IMR-90 (cell line): ENCODE measurements at regions not wholly inside any gene's neighbourhood (a gene's known extent, or its start where the extent isn't known, plus 50 kb on each side); places are given as distances from the start of the nearest gene placed in this dataset.

ENCODE experiments used
- ATAC-seq: fragments of 200-7000 bp; cut with Tn5 transposase; 2 replicates; pipeline ENCODE4 v1.9.1; 2020; ENCODE audit warnings: low read depth, mild to moderate bottlenecking, moderate library complexity
- BruUV-seq: library from RNA; stranded (reverse); fragments of 400-500 nt; replicated peaks from 2 replicates; lab custom pipeline; 2021; lab: Mats Ljungman, UMichigan
- CTCF ChIA-PET: fragments of 300-600 bp; formaldehyde crosslinking; extraction: SDS; loops from one replicate; lab custom pipeline; 2021; ENCODE audit warnings: antibody characterized with exemption; lab: Yijun Ruan, JAX
- POLR2A ChIA-PET: fragments of 300-600 bp; sonication (Branson Sonifier 250); formaldehyde crosslinking; loops from one replicate; lab custom pipeline; 2022; ENCODE audit warnings: antibody characterized with exemption; ENCODE audit not compliant: unreplicated experiment; lab: Charles Lee
- DNase-seq: peaks from one replicate; pipeline ENCODE4 v3.0.0; 2013
- H2AFZ ChIP-seq: replicated peaks from 2 replicates; pipeline ENCODE3; 2013; ENCODE audit warnings: low read length, mild to moderate bottlenecking; ENCODE audit not compliant: poor library complexity
- H2AK5ac ChIP-seq: 2 replicates; pipeline ENCODE4 v1.6.1; 2013; ENCODE audit warnings: low read depth, low read length, inconsistent platforms
- H2AK9ac ChIP-seq: replicated peaks from 2 replicates; pipeline ENCODE3; 2013; ENCODE audit warnings: mild to moderate bottlenecking, low read depth, low read length, moderate library complexity; ENCODE audit not compliant: poor library complexity
- H2BK120ac ChIP-seq: 2 replicates; pipeline ENCODE4 v1.6.1; 2013; ENCODE audit warnings: low read depth, low read length, inconsistent platforms
- H2BK15ac ChIP-seq: 3 replicates; pipeline ENCODE4 v1.6.1; 2013; ENCODE audit warnings: low read depth, low read length, inconsistent platforms
- H2BK20ac ChIP-seq: 2 replicates; pipeline ENCODE4 v1.6.1; 2013; ENCODE audit warnings: low read depth, mild to moderate bottlenecking, inconsistent platforms, low read length, moderate library complexity
- H2BK5ac ChIP-seq: 2 replicates; pipeline ENCODE4 v1.6.1; 2013; ENCODE audit warnings: mild to moderate bottlenecking, low read depth, low read length, inconsistent platforms; ENCODE audit not compliant: poor library complexity, severe bottlenecking
- H3K14ac ChIP-seq: replicated peaks from 2 replicates; pipeline ENCODE4 v1.6.1; 2013; ENCODE audit warnings: low read depth, low read length, inconsistent platforms
- H3K18ac ChIP-seq: 2 replicates; pipeline ENCODE4 v1.6.1; 2013; ENCODE audit warnings: low read depth, low read length, control low read depth
- H3K23ac ChIP-seq: 2 replicates; pipeline ENCODE4 v1.6.1; 2013; ENCODE audit warnings: low read depth, low read length, inconsistent platforms
- H3K27ac ChIP-seq: 2 replicates; pipeline ENCODE4 v1.5.1; 2013; ENCODE audit warnings: mild to moderate bottlenecking, control low read depth, low read length; ENCODE audit not compliant: insufficient read depth
- H3K27me3 ChIP-seq: 2 replicates; pipeline ENCODE4 v1.6.1; 2013; ENCODE audit warnings: low read length; ENCODE audit not compliant: control insufficient read depth, insufficient read depth
- H3K36me3 ChIP-seq: 2 replicates; pipeline ENCODE4 v1.6.1; 2013; ENCODE audit warnings: low read length, mixed read lengths; ENCODE audit not compliant: control insufficient read depth, insufficient read depth
- H3K4ac ChIP-seq: 2 replicates; pipeline ENCODE4 v1.6.1; 2013; ENCODE audit warnings: low read depth, low read length, inconsistent platforms
- H3K4me1 ChIP-seq: 2 replicates; pipeline ENCODE4 v1.6.1; 2013; ENCODE audit warnings: low read length, mixed read lengths; ENCODE audit not compliant: control insufficient read depth, insufficient read depth
- H3K4me2 ChIP-seq: 2 replicates; pipeline ENCODE4 v1.6.1; 2013; ENCODE audit warnings: low read depth, mild to moderate bottlenecking, control low read depth, low read length, moderate library complexity
- H3K4me3 ChIP-seq: 2 replicates; pipeline ENCODE4 v1.5.1; 2013; ENCODE audit warnings: low read depth, mild to moderate bottlenecking, control low read depth, low read length, moderate library complexity; ENCODE audit not compliant: insufficient read depth
- H3K56ac ChIP-seq: 2 replicates; pipeline ENCODE4 v1.6.1; 2013; ENCODE audit warnings: low read length, inconsistent platforms; ENCODE audit not compliant: insufficient read depth; ENCODE audit errors: extremely low read depth
- H3K79me1 ChIP-seq, 2 experiments: 2 replicates each; pipeline ENCODE4 v1.6.1; 2013; ENCODE audit warnings: low read length in 2 of 2, inconsistent platforms in 1 of 2, low read depth in 1 of 2
- H3K9ac ChIP-seq: 2 replicates; pipeline ENCODE4 v1.6.1; 2013; ENCODE audit warnings: low read depth, low read length, control low read depth
- H3K9me1 ChIP-seq: 2 replicates; pipeline ENCODE4 v1.6.1; 2013; ENCODE audit warnings: low read length, inconsistent platforms; ENCODE audit not compliant: insufficient read depth
- H3K9me3 ChIP-seq: 2 replicates; pipeline ENCODE4 v1.6.1; 2013; ENCODE audit warnings: low read length; ENCODE audit not compliant: control insufficient read depth, insufficient read depth
- H4K20me1 ChIP-seq: 2 replicates; pipeline ENCODE4 v1.6.1; 2013; ENCODE audit warnings: low read length, inconsistent platforms; ENCODE audit not compliant: insufficient read depth
- H4K5ac ChIP-seq: 2 replicates; pipeline ENCODE4 v1.6.1; 2013; ENCODE audit warnings: mild to moderate bottlenecking, low read depth, low read length, control low read depth
- H4K8ac ChIP-seq, 2 experiments: 2 replicates each; pipeline ENCODE4 v1.6.1; 2013; ENCODE audit warnings: low read depth in 2 of 2, low read length in 2 of 2, control low read depth in 1 of 2, inconsistent platforms in 1 of 2
- H4K91ac ChIP-seq: 2 replicates; pipeline ENCODE4 v1.6.1; 2013; ENCODE audit warnings: low read depth, low read length, inconsistent platforms; ENCODE audit not compliant: insufficient read depth
- BHLHE40 ChIP-seq: fragments of 150-350 bp; IDR thresholded peaks from 2 replicates; pipeline ENCODE4 v1.6.1; 2016; ENCODE audit warnings: mild to moderate bottlenecking, low read depth, low read length
- MXI1 ChIP-seq: IDR thresholded peaks from 2 replicates; pipeline ENCODE4 v1.6.1; 2012; ENCODE audit warnings: low read depth, mild to moderate bottlenecking, low read length, moderate library complexity, borderline replicate concordance
- POLR2A ChIP-seq: IDR thresholded peaks from 2 replicates; pipeline ENCODE4 v1.6.1; 2012; ENCODE audit warnings: mild to moderate bottlenecking, low read depth, low read length
- SMC3 ChIP-seq: fragments of 150-350 bp; IDR thresholded peaks from 2 replicates; pipeline ENCODE4 v1.6.1; 2016; ENCODE audit warnings: low read depth, mild to moderate bottlenecking, antibody characterized with exemption, low read length, moderate library complexity
- WGBS, 2 experiments: methylation state at CpG; one replicate each; pipeline versions ENCODE4 v1.1.5 to v1.1.7; 2013; ENCODE audit warnings: missing lambda C conversion rate in 2 of 2; ENCODE audit not compliant: insufficient read length in 1 of 2; ENCODE audit errors: extremely low coverage in 2 of 2; 5-methylcytosine and 5-hydroxymethylcytosine counted together
- dilution Hi-C: fragments of 300-500 bp; cut with HindIII; formaldehyde crosslinking; loops from one replicate; pipeline ENCODE4 v1.14.3; 2018; ENCODE audit warnings: low sequenced_read_pairs; ENCODE audit not compliant: unreplicated experiment
- in situ Hi-C: fragments of 300-500 bp; cut with MboI; formaldehyde crosslinking; loops from 3 replicates; pipeline ENCODE4 v1.14.3; 2019; ENCODE audit warnings: low sequenced_read_pairs, inconsistent platforms, mixed read lengths
- intact Hi-C: fragments of 100-400 bp; cut with micrococcal nuclease; formaldehyde crosslinking; loops from 2 replicates; pipeline ENCODE4 v1.10.0; 2022
- TF ChIP-seq, protein P1 (sequence below): fragments of 150-350 bp; IDR thresholded peaks from 2 replicates; pipeline ENCODE4 v1.6.1; 2017; ENCODE audit warnings: mild to moderate bottlenecking, antibody characterized with exemption, low read length, low read depth

DNA sequence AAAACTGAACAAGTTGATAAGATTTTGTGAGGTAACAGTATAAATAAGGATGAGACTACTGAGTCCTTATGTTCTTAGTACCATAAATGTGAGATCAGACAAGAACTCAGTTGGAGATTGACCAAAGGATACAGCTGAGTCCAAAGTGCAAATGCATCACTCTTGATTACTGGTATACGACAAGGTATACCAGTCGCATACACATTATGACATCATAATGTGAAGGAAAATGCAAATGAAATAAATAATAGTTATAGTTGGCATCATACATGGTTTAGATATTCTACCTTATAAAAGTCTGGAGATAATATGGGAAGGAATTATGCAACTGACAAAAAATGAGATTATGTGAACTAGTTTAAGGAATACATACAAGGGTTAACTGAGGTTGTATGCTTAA, 476.3 kb upstream of the STXBP6 start:
- no peak overlapping the region for H2BK20ac ChIP-seq
- no peaks in the 10 kb centered on the region for H4K20me1 ChIP-seq
- no peak overlapping the region for H3K27ac ChIP-seq
- H2AK9ac ChIP-seq, result no peak overlapping the region
- no peak overlapping the region for H4K91ac ChIP-seq
- H3K9ac ChIP-seq, result no peak overlapping the region
- H3K27me3 ChIP-seq, result no peaks in the 10 kb centered on the region
- H4K5ac ChIP-seq, result no peak overlapping the region
- H3K9me1 ChIP-seq, result no peaks in the 10 kb centered on the region
- H3K79me1 ChIP-seq, result no peaks in the 10 kb centered on the region
- no peaks in the 10 kb centered on the region for H3K36me3 ChIP-seq
- no peak overlapping the region for H3K4me2 ChIP-seq
- no peaks in the 10 kb centered on the region for H3K4me1 ChIP-seq
- H2AFZ ChIP-seq, result no peak overlapping the region
- H3K56ac ChIP-seq, result no peak overlapping the region
- no peak overlapping the region for H3K18ac ChIP-seq
- H3K4me3 ChIP-seq, result no peak overlapping the region
- no peak overlapping the region for H3K14ac ChIP-seq
- intact Hi-C loops, result no loop called here
- dilution Hi-C loops, result no loop called here
- BruUV-seq, result no TSS peak
- ATAC-seq, result no peak
- no peak overlapping the region for H3K23ac ChIP-seq
- ChIA-PET CTCF (no interaction called here), POLR2A (no interaction called here)
- TF ChIP-seq, protein P1, sequence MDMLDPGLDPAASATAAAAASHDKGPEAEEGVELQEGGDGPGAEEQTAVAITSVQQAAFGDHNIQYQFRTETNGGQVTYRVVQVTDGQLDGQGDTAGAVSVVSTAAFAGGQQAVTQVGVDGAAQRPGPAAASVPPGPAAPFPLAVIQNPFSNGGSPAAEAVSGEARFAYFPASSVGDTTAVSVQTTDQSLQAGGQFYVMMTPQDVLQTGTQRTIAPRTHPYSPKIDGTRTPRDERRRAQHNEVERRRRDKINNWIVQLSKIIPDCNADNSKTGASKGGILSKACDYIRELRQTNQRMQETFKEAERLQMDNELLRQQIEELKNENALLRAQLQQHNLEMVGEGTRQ, result no peak
- TF ChIP-seq SMC3, result no peak
- no peak for TF ChIP-seq MXI1
- TF ChIP-seq BHLHE40, result no peak
- no peak for TF ChIP-seq POLR2A
- H2BK15ac ChIP-seq, result no peak overlapping the region
- no peak overlapping the region for H2AK5ac ChIP-seq
- H2BK5ac ChIP-seq, result no peak overlapping the region
- 0 out of 2 replicates have a peak, but pooled peaks cover 3% of the 10 kb centered on the region for H3K9me3 ChIP-seq
- in situ Hi-C loops, result no loop called here
- no peak overlapping the region for H2BK120ac ChIP-seq
- H4K8ac ChIP-seq, result no peak overlapping the region
- H3K4ac ChIP-seq, result no peak overlapping the region
- no peak for DNase-seq
- no CpG with 5 or more reads among the region's 2 CpGs for WGBS, 2 experiments
